CD14-positive monocyte (primary cell): ENCODE measurements at regions not wholly inside any gene's neighbourhood (a gene's known extent, or its start where the extent isn't known, plus 50 kb on each side); places are given as distances from the start of the nearest gene placed in this dataset.

Source experiments
- DNase-seq, 3 donors: peaks; one replicate each; pipeline ENCODE4 v3.0.0-alpha.2; 2011 to 2022
- H2AFZ ChIP-seq: 2 replicates; pipeline ENCODE4 v1.6.0; 2012; ENCODE audit warnings: mild to moderate bottlenecking, low read depth, low read length, inconsistent platforms; ENCODE audit not compliant: insufficient read depth, poor library complexity, severe bottlenecking
- H3K27ac ChIP-seq, 2 donors: 1 replicate in 1 of 2; 2 replicates in 1 of 2; pipeline ENCODE4 v1.5.1; 2012 to 2013; ENCODE audit warnings: low read length in 2 of 2, control low read depth in 1 of 2, inconsistent platforms in 1 of 2, low read depth in 1 of 2, mild to moderate bottlenecking in 1 of 2
- H3K27me3 ChIP-seq, 2 donors: one replicate each; pipeline versions ENCODE4 v1.6.0 to v1.6.1; 2011 to 2013; ENCODE audit warnings: low read length in 2 of 2; ENCODE audit not compliant: control insufficient read depth in 2 of 2, insufficient read depth in 2 of 2
- H3K36me3 ChIP-seq, 2 donors: replicated peaks in 1 of 2; 1 replicate in 1 of 2; 2 replicates in 1 of 2; pipeline versions ENCODE4 v1.5.1 to v1.6.1; 2012 to 2013; ENCODE audit warnings: low read length in 2 of 2, control low read depth in 1 of 2, inconsistent platforms in 1 of 2, mild to moderate bottlenecking in 1 of 2; ENCODE audit not compliant: insufficient read depth in 2 of 2, control insufficient read depth in 1 of 2
- H3K4me1 ChIP-seq, 2 donors: 1 replicate in 1 of 2; 2 replicates in 1 of 2; pipeline versions ENCODE4 v1.5.1 to v1.6.1; 2012 to 2013; ENCODE audit warnings: low read length in 2 of 2, control low read depth in 1 of 2, inconsistent platforms in 1 of 2, mild to moderate bottlenecking in 1 of 2, moderate library complexity in 1 of 2; ENCODE audit not compliant: insufficient read depth in 2 of 2, control insufficient read depth in 1 of 2
- H3K4me2 ChIP-seq: replicated peaks from 2 replicates; pipeline ENCODE3; 2012; ENCODE audit warnings: low read length, moderate library complexity, mild to moderate bottlenecking; ENCODE audit not compliant: poor library complexity, severe bottlenecking; ENCODE audit errors: extremely low read depth
- H3K4me3 ChIP-seq, 3 experiments: fragments of 200-600 bp in 1 of 3; sonication (generic) in 1 of 3; replicated peaks in 1 of 3; 1 replicate in 2 of 3; 2 replicates in 1 of 3; pipeline ENCODE4 v1.5.1; 2011 to 2013; ENCODE audit warnings: low read length in 3 of 3, mild to moderate bottlenecking in 3 of 3, control low read depth in 2 of 3, low read depth in 2 of 3, inconsistent platforms in 1 of 3, moderate library complexity in 1 of 3
- H3K79me2 ChIP-seq: 2 replicates; pipeline ENCODE4 v1.6.0; 2012; ENCODE audit warnings: mild to moderate bottlenecking, control low read depth, inconsistent platforms, low read length, moderate library complexity; ENCODE audit not compliant: insufficient read depth
- H3K9ac ChIP-seq: 2 replicates; pipeline ENCODE4 v1.6.0; 2017; ENCODE audit warnings: low read length, mild to moderate bottlenecking; ENCODE audit not compliant: insufficient read depth, poor library complexity, severe bottlenecking
- H3K9me3 ChIP-seq, 2 donors: replicated peaks in 1 of 2; 1 replicate in 1 of 2; 2 replicates in 1 of 2; pipeline versions ENCODE4 v1.5.1 to v1.6.1; 2012 to 2013; ENCODE audit warnings: low read length in 2 of 2, control low read depth in 1 of 2; ENCODE audit not compliant: control insufficient read depth in 1 of 2, insufficient read depth in 1 of 2
- H4K20me1 ChIP-seq: 2 replicates; pipeline ENCODE4 v1.6.0; 2012; ENCODE audit warnings: mild to moderate bottlenecking, low read length, control low read depth, moderate library complexity; ENCODE audit not compliant: insufficient read depth
- H3K27ac Mint-ChIP-seq, 7 donors: one replicate each; pipeline ENCODE4 v1.8.0; 2020; ENCODE audit warnings: mild to moderate bottlenecking in 7 of 7, mixed read lengths in 7 of 7, moderate library complexity in 6 of 7, inconsistent platforms in 2 of 7
- H3K27me3 Mint-ChIP-seq, 3 donors: one replicate each; pipeline ENCODE4 v1.8.0; 2021 to 2022; ENCODE audit warnings: low read depth in 3 of 3, mild to moderate bottlenecking in 3 of 3, mixed read lengths in 3 of 3, moderate library complexity in 3 of 3, inconsistent platforms in 1 of 3
- H3K36me3 Mint-ChIP-seq, 2 donors: one replicate each; pipeline ENCODE4 v1.8.0; 2020; ENCODE audit warnings: mixed read lengths in 2 of 2, inconsistent platforms in 1 of 2, mild to moderate bottlenecking in 1 of 2
- H3K4me1 Mint-ChIP-seq: one replicate; pipeline ENCODE4 v1.8.0; 2020; ENCODE audit warnings: mild to moderate bottlenecking, mixed read lengths
- H3K4me3 Mint-ChIP-seq, 2 donors: one replicate each; pipeline ENCODE4 v1.8.0; 2020; ENCODE audit warnings: mild to moderate bottlenecking in 2 of 2, mixed read lengths in 2 of 2, moderate library complexity in 1 of 2
- H3K9me3 Mint-ChIP-seq, 7 donors: one replicate each; pipeline ENCODE4 v1.8.0; 2020 to 2022; ENCODE audit warnings: mixed read lengths in 7 of 7, mild to moderate bottlenecking in 6 of 7, moderate library complexity in 6 of 7, inconsistent platforms in 2 of 7
- CTCF ChIP-seq: fragments of 200-600 bp; IDR thresholded peaks from one replicate; pipeline ENCODE4 v1.8.0; 2022; ENCODE audit warnings: antibody characterized with exemption, mild to moderate bottlenecking
- whole genome bisulfite sequencing: methylation state at CpG from one replicate; pipeline ENCODE4 v1.1.5; 2013; ENCODE audit warnings: missing lambda C conversion rate; ENCODE audit not compliant: insufficient coverage; 5-methylcytosine and 5-hydroxymethylcytosine counted together
- intact Hi-C, 2 donors: fragments of 100-400 bp; cut with micrococcal nuclease; formaldehyde crosslinking; loops; one replicate each; pipeline versions ENCODE4 v1.15.0 to v1.15.1; 2023

DNA sequence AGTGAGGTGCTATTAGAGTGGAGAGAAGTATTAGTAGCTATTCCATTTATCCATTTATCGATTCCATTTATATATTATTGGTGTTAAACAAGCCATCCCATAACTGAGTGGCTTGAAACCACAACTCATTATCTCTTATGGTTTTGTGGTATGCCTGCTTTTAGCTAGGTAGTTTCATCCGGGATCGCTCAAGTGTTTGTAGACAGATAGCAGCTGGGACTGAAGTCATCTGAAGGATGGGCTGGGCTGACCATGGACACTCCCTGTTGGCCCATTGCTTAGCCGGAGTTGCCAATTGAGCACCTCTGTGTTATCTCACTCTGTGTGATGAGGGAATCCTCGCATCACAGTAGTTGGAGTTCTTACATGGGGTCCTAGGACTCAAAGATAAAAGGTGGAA lies 622.5 kb downstream of the PLA2G4A start:
- no peak overlapping the region for H2AFZ ChIP-seq
- no peak overlapping the region for H3K9ac ChIP-seq
- WGBS = no CpG with 5 or more reads among the region's 5 CpGs
- Mint-ChIP-seq H3K4me3 (no peak overlapping the region), H3K4me1 (no peaks in the 10 kb centered on the region), H3K27ac (no peak overlapping the region), H3K27me3 (peaks cover 0 to 2% (median 0%) of the 10 kb centered on the region in 3 donors), H3K36me3 (no peaks in the 10 kb centered on the region), H3K9me3 (peaks cover 0 to 7% (median 2%) of the 10 kb centered on the region in 7 donors)
- no peak for DNase-seq
- no peaks in the 10 kb centered on the region for H3K27me3 ChIP-seq
- TF ChIP-seq CTCF = no peak
- H3K4me3 ChIP-seq = no peak overlapping the region
- intact Hi-C loops = no loop called here
- H3K4me2 ChIP-seq = no peak overlapping the region
- no peaks in the 10 kb centered on the region for H3K9me3 ChIP-seq
- no peaks in the 10 kb centered on the region for H4K20me1 ChIP-seq
- no peaks in the 10 kb centered on the region for H3K79me2 ChIP-seq
- H3K36me3 ChIP-seq = no peaks in the 10 kb centered on the region
- no peak overlapping the region for H3K27ac ChIP-seq
- H3K4me1 ChIP-seq = no peaks in the 10 kb centered on the region

DNA sequence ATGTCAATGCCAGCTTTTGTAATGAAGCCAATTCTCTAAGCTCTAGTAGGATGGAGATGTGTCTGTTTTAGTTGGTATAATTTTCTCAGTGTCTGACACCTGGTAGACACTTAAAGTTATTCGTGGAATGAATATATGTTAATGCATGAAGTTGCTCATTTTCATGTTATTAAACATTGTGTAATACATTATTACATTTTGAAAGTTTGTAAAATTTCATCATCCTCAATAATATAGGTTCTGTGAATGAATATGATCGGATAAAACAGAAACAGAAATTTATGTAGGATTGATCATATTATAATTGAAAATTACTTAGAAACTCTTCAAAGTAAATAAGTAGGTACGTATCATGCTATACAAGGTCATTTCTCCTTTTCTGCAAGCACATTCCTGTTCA lies 625.3 kb downstream of the PLA2G4A start:
- H2AFZ ChIP-seq = no peak overlapping the region
- H3K9me3 Mint-ChIP-seq = peaks cover 0 to 6% (median 2%) of the 10 kb centered on the region in 7 donors
- no CpG with 5 or more reads among the region's 3 CpGs for WGBS
- no peaks in the 10 kb centered on the region for H3K79me2 ChIP-seq
- no peaks in the 10 kb centered on the region for H4K20me1 ChIP-seq
- H3K9ac ChIP-seq = no peak overlapping the region
- H3K4me1 ChIP-seq = no peaks in the 10 kb centered on the region
- no peaks in the 10 kb centered on the region for H3K36me3 Mint-ChIP-seq
- no peak overlapping the region for H3K27ac ChIP-seq
- no peaks in the 10 kb centered on the region for H3K27me3 Mint-ChIP-seq
- no peaks in the 10 kb centered on the region for H3K36me3 ChIP-seq
- no peak overlapping the region for H3K4me3 ChIP-seq
- intact Hi-C loops = no loop called here
- no peak overlapping the region for H3K4me3 Mint-ChIP-seq
- no peaks in the 10 kb centered on the region for H3K27me3 ChIP-seq
- TF ChIP-seq CTCF = no peak
- H3K9me3 ChIP-seq = peaks cover 0 to 3% of the 10 kb centered on the region in 2 donors
- H3K4me1 Mint-ChIP-seq = no peaks in the 10 kb centered on the region
- H3K27ac Mint-ChIP-seq = no peak overlapping the region
- no peak overlapping the region for H3K4me2 ChIP-seq
- no peak for DNase-seq
